ENCODE measurements at regions not wholly inside any gene's neighbourhood (a gene's known extent, or its start where the extent isn't known, plus 50 kb on each side); places are given as distances from the start of the nearest gene placed in this dataset.
"Not testable (repeated sequence)": the region's sequence is repeated elsewhere in the genome, so short reads cannot be mapped to it uniquely, and the experiment has no call there.

- DNase-seq = no peak
Measured at GRCh38 chr13:78133511-78133910, 214.9 kb upstream of the EDNRB start.

DNA sequence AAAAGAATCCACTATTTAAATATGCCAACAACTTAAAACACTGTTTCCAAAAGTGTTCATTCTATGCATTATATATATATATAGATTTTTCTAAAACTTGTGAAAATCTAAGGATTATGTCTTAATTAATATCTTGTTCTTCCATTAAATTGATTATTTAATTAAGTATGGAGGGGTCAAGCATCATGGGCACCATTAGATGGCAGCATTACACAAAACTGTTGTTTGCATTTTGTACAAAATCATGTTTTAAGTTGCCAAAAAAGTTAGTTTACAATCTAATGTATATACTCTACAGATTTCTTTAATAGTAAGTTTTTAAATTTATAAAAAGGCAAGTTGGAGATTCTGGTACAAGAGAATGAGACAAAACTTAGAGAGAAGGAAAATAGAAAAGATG lies 213.2 kb upstream of the EDNRB start:
- DNase-seq = no peak

- DNase-seq = no peak
Measured at GRCh38 chr13:78131346-78131745, 212.7 kb upstream of the EDNRB start.

DNA sequence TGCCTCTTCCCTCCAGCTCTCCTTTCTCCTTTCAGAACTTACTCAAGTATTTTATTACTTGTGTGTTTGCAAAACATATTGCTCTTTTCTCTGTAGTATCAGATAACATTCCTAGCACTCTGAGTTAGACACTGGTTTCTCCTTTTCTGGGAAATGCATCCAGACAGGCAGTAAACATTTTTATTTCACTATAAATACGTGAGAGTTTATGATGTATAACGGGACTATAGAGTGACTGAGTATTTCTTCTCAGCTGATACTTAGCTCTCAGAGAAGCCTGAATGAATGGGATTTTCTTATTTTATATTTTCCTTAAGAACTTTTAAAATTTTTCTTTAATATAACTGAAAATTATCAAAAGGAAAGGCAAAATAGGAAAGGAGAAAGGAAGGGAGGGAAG lies 211.2 kb upstream of the EDNRB start:
- DNase-seq = no peak

DNA sequence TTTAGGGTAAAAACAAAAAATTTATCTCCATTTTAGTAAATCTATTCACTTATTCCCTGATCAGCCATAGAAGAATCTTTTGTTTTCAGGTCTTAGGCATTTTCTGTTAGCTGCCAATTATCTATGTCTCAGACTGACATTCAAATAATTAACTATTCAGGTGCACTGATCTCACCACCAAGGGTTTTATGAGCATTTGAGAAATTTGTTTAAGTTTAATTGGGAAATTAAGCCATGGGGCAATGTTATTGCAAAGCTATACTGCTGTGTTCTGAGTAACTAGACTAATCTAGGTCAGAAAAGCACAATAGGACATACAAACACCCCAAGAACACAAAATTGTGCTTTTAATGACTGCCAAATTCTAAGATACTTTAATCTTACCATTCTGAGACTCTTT lies 210.7 kb upstream of the EDNRB start:
- DNase-seq = peak; percentile 34

GRCh38 chr13:78121459-78122348 lies 203.1 kb upstream of the EDNRB start:
- DNase-seq = peak; percentile 84

- no peak for DNase-seq
Measured at GRCh38 chr13:78121001-78121400, 202.4 kb upstream of the EDNRB start.

- not testable (repeated sequence) for DNase-seq
Measured at GRCh38 chr13:78120144-78120543, 201.5 kb upstream of the EDNRB start.

GRCh38 chr13:78117070-78117469 lies 198.4 kb upstream of the EDNRB start:
- DNase-seq = not testable (repeated sequence)

GRCh38 chr13:78105656-78106055 lies 187.0 kb upstream of the EDNRB start:
- DNase-seq = no peak

DNA sequence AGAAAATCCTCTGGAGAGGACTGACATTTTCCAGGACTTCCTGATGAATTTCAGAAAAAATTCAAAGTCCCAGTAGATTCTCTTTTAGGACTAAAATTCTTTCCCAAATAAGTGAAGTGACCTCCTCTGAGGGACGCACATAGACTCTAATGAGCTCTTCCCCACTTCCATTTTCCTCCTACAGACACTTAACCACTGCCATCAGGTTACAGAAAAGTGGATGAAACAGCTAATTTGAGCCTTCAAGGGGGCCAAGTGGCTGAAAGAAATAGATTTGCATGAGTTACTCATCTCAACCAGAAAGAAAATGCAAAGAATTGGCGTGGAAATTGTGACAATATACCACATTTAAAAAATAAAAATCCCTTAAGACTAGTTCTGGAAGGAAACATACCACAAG lies 185.3 kb upstream of the EDNRB start:
- no peak for DNase-seq

- DNase-seq = no peak
Measured at GRCh38 chr13:78102741-78103140, 184.1 kb upstream of the EDNRB start.

GRCh38 chr13:78102121-78102677 lies 183.6 kb upstream of the EDNRB start:
- DNase-seq = no peak

- DNase-seq = no peak
Measured at GRCh38 chr13:78100486-78100885, 181.9 kb upstream of the EDNRB start.

DNA sequence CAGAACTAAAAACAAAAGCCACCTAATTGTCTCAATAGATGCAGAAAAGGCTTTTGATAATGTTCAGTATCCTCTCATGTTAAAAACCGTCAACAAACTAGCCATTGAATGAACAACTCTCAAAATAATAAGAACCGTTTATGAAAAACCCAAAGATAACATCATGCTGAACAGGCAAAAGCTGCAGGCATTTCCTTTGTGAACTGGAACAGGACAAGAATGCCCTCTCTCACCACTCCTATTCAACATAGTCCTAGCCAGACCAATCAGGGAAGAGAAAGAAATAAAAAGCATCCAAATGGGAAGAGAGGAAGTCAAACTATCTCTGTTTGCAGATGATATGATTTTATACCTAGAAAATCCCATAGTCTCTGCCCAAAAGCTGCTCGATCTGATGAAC lies 179.6 kb upstream of the EDNRB start:
- no peak for DNase-seq

DNA sequence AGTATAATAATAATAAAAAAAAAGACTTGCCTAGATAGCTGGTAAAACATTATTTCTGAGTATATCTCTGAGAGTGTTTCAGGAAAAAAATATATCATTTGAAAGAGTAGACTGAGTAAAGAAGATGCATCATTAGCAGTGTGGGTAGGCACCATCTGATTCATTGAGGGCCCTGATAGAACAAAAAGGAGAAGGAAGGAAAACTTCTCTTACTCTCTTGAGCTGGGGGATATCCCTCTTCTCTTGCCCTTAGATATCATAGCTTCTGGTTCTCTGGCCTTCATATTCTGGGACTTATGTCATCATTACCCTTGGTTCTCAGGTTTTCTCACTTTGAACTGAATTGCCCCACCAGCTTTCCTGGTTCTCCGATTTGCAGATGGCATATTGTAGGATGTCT lies 177.6 kb upstream of the EDNRB start:
- no peak for DNase-seq

GRCh38 chr13:78087966-78088678 lies 169.5 kb upstream of the EDNRB start:
- no peak for DNase-seq

GRCh38 chr13:78085434-78086225 lies 167.0 kb upstream of the EDNRB start:
- DNase-seq = no peak

DNA sequence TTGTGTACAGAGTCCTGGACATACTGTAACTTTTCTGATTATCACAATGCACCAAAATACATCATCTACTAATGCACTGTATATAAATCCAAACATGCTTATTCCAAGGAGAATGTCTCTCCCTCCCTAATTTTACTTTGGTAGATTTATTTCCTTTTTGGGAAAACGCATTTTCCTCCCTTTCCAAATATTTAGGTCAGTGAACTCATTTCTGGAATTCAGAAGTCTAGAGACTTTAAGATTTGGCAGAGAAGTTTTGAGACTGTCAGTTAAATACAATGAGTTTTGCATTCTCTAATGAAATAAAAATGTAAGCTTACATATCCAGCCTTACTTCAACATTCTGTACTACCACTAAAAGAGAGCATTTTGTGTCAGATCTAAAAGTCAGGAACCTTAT lies 165.8 kb upstream of the EDNRB start:
- no peak for DNase-seq

- no peak for DNase-seq
Measured at GRCh38 chr13:78078168-78078567, 159.5 kb upstream of the EDNRB start.

DNA sequence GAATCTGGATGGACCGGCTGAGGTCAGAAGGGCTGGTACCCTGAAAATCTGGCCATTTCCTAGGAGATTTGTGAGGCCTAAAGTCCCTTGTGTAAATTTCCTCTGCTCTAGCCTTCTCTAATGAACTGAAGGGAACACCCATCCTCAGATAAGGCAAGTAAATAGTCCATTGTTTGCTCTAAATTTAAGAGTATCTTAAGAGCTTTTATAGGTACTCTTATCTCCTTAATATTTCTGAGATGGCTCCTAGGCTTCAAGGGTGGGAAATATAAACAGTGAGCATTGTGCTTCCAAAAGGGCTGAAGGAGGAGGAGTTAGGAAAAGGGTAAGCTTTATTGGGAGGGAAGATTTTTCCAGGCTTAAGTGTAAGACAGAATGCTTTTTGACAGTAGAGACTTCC lies 148.7 kb upstream of the EDNRB start:
- DNase-seq = no peak

GRCh38 chr13:78065141-78065540 lies 146.5 kb upstream of the EDNRB start:
- no peak for DNase-seq

DNA sequence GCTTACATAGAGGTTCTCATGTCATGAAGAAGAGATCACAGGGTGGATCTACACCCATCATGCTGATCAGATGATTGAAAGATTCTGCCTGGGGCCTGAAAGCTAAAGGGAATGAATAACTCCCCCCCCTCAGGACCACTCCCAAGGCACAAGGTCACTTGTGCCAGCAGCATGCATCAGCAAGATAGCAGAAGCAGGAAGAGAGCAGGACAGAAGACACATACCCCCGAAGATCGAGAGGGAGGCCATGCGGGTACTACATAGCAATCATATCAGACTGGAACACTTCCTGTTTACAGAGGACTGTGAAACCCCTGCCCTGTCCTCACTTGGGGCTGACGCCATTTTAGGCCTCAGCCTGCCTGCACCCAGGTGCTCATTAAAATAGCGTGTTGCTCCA lies 143.2 kb upstream of the EDNRB start:
- no peak for DNase-seq

Data from eye (tissue), 1 donor.